Loucy (cell line): ENCODE measurements at regions not wholly inside any gene's neighbourhood (a gene's known extent, or its start where the extent isn't known, plus 50 kb on each side); places are given as distances from the start of the nearest gene placed in this dataset.

Source experiments
- EZH2phosphoT487 ChIP-seq: fragments of 200-600 bp; IDR thresholded peaks from 2 replicates; pipeline ENCODE4 v1.6.1; 2018; ENCODE audit warnings: antibody characterized with exemption, mild to moderate bottlenecking, moderate library complexity, borderline replicate concordance
- TF ChIP-seq, protein P1 (sequence below): fragments of 200-600 bp; sonication (generic); conservative IDR thresholded peaks from 2 replicates; pipeline ENCODE4 v1.5.1; 2014; ENCODE audit warnings: mild to moderate bottlenecking, antibody characterized with exemption, low read length

DNA sequence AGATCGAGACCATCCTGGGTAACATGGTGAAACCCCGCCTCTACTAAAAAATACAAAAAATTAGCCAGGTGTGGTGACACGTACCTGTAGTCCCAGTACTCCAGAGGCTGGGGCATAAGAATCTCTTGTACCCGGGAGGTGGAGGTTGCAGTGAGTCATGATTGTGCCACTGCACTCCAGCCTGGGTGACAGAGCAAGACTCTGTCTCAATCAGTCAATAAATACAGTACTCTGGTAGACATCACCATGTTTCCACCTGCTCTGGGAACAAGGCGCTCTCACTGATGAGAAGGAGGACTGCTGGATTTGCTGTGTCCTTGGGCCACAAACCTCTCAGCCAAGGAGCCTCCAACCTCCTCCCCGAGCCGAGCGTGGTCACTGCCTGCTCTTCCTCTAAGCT, 154.2 kb upstream of the ZNF236 start:
- TF ChIP-seq, protein P1, sequence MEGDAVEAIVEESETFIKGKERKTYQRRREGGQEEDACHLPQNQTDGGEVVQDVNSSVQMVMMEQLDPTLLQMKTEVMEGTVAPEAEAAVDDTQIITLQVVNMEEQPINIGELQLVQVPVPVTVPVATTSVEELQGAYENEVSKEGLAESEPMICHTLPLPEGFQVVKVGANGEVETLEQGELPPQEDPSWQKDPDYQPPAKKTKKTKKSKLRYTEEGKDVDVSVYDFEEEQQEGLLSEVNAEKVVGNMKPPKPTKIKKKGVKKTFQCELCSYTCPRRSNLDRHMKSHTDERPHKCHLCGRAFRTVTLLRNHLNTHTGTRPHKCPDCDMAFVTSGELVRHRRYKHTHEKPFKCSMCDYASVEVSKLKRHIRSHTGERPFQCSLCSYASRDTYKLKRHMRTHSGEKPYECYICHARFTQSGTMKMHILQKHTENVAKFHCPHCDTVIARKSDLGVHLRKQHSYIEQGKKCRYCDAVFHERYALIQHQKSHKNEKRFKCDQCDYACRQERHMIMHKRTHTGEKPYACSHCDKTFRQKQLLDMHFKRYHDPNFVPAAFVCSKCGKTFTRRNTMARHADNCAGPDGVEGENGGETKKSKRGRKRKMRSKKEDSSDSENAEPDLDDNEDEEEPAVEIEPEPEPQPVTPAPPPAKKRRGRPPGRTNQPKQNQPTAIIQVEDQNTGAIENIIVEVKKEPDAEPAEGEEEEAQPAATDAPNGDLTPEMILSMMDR: no peak
- TF ChIP-seq EZH2phosphoT487: no peak
